OCI-LY1 (cell line): ENCODE measurements at regions not wholly inside any gene's neighbourhood (a gene's known extent, or its start where the extent isn't known, plus 50 kb on each side); places are given as distances from the start of the nearest gene placed in this dataset.
"Not testable (repeated sequence)": the region's sequence is repeated elsewhere in the genome, so short reads cannot be mapped to it uniquely, and the experiment has no call there.

Experiments used
- H2AFZ ChIP-seq: fragments of 200-600 bp; sonication (generic), shearing (Covaris generic); 2 replicates; pipeline ENCODE4 v1.6.0; 2014; ENCODE audit warnings: antibody characterized with exemption, mild to moderate bottlenecking, low read length
- H3F3A ChIP-seq: fragments of 200-600 bp; sonication (generic), shearing (Covaris generic); 2 replicates; pipeline ENCODE4 v1.6.0; 2014; ENCODE audit warnings: mild to moderate bottlenecking, antibody characterized with exemption, low read length, moderate library complexity; ENCODE audit not compliant: insufficient read depth
- H3K27ac ChIP-seq: fragments of 200-600 bp; sonication (generic); 2 replicates; pipeline ENCODE4 v1.5.1; 2014; ENCODE audit warnings: low read length, mixed run types, mild to moderate bottlenecking, low read depth; ENCODE audit not compliant: poor library complexity, severe bottlenecking
- H3K27me3 ChIP-seq: fragments of 200-600 bp; sonication (generic); 2 replicates; pipeline ENCODE4 v1.6.0; 2014; ENCODE audit warnings: antibody characterized with exemption, mild to moderate bottlenecking, low read length, moderate library complexity; ENCODE audit not compliant: insufficient read depth
- H3K36me3 ChIP-seq: fragments of 200-600 bp; sonication (generic); 2 replicates; pipeline ENCODE4 v1.6.1; 2014; ENCODE audit warnings: mild to moderate bottlenecking, antibody characterized with exemption, low read length, moderate library complexity, mixed read lengths; ENCODE audit not compliant: insufficient read depth
- H3K4me1 ChIP-seq: fragments of 200-600 bp; sonication (generic); 2 replicates; pipeline ENCODE4 v1.5.1; 2014; ENCODE audit warnings: mild to moderate bottlenecking, low read length, moderate library complexity; ENCODE audit not compliant: insufficient read depth, severe bottlenecking
- H3K4me2 ChIP-seq: fragments of 200-600 bp; sonication (generic), shearing (Covaris generic); 2 replicates; pipeline ENCODE4 v1.6.1; 2014; ENCODE audit warnings: low read length
- H3K4me3 ChIP-seq: fragments of 200-600 bp; sonication (generic); 2 replicates; pipeline ENCODE4 v1.5.1; 2014; ENCODE audit warnings: low read length, low read depth, mild to moderate bottlenecking, mixed read lengths; ENCODE audit not compliant: poor library complexity, severe bottlenecking
- H3K79me2 ChIP-seq: fragments of 200-600 bp; shearing (Covaris generic); 2 replicates; pipeline ENCODE4 v1.6.1; 2016; ENCODE audit warnings: mixed run types, low read length, mixed read lengths; ENCODE audit not compliant: insufficient read depth
- H3K9ac ChIP-seq: fragments of 200-600 bp; sonication (generic), shearing (Covaris generic); 2 replicates; pipeline ENCODE4 v1.6.1; 2014; ENCODE audit warnings: mild to moderate bottlenecking, low read length, mixed read lengths
- H3K9me2 ChIP-seq: fragments of 200-600 bp; sonication (generic), shearing (Covaris generic); 2 replicates; pipeline ENCODE4 v1.6.1; 2014; ENCODE audit warnings: low read depth, mild to moderate bottlenecking, low read length, mixed read lengths
- H3K9me3 ChIP-seq: fragments of 200-600 bp; shearing (Covaris generic); 2 replicates; pipeline ENCODE4 v1.6.1; 2014; ENCODE audit warnings: low read length, mixed read lengths
- H4K20me1 ChIP-seq: fragments of 200-600 bp; sonication (generic), shearing (Covaris generic); 2 replicates; pipeline ENCODE4 v1.6.0; 2016; ENCODE audit warnings: mild to moderate bottlenecking, low read length; ENCODE audit not compliant: insufficient read depth
- CTCF ChIP-seq: fragments of 200-600 bp; sonication (generic), shearing (Covaris generic); IDR thresholded peaks from 2 replicates; pipeline ENCODE4 v1.5.1; 2017; ENCODE audit warnings: mild to moderate bottlenecking, antibody characterized with exemption, low read length, moderate library complexity, mixed read lengths
- EZH2 ChIP-seq: fragments of 200-600 bp; sonication (generic), shearing (Covaris generic); IDR thresholded peaks from 2 replicates; pipeline ENCODE4 v1.8.0; 2017; ENCODE audit warnings: borderline replicate concordance, mixed run types, mild to moderate bottlenecking, antibody characterized with exemption, low read length, moderate library complexity, mixed read lengths

GRCh38 chr9:78430387-78430786 is 133.5 kb downstream of the PSAT1 start:
- TF ChIP-seq CTCF (no peak), EZH2 (no peak)
- no peaks in the 10 kb centered on the region for H3K27me3 ChIP-seq
- no peaks in the 10 kb centered on the region for H3K36me3 ChIP-seq
- no peak overlapping the region for H3K9ac ChIP-seq
- no peak overlapping the region for H3K4me2 ChIP-seq
- no peak overlapping the region for H3K4me3 ChIP-seq
- H3K9me2 ChIP-seq: no peaks in the 10 kb centered on the region
- no peaks in the 10 kb centered on the region for H3K79me2 ChIP-seq
- no peaks in the 10 kb centered on the region for H4K20me1 ChIP-seq
- H3K9me3 ChIP-seq: no peaks in the 10 kb centered on the region
- no peaks in the 10 kb centered on the region for H3K4me1 ChIP-seq
- no peak overlapping the region for H3K27ac ChIP-seq
- H3F3A ChIP-seq: no peaks in the 10 kb centered on the region
- H2AFZ ChIP-seq: no peak overlapping the region

- H3F3A ChIP-seq, H3K4me2 ChIP-seq, H3K9me3 ChIP-seq, H3K27ac ChIP-seq, H3K79me2 ChIP-seq, H4K20me1 ChIP-seq, H3K9me2 ChIP-seq, H2AFZ ChIP-seq, H3K4me1 ChIP-seq, H3K36me3 ChIP-seq, H3K27me3 ChIP-seq, H3K9ac ChIP-seq, H3K4me3 ChIP-seq: not testable (repeated sequence)
Observed at GRCh38 chr9:78431039-78431438, 134.1 kb downstream of the PSAT1 start.

- no peaks in the 10 kb centered on the region for H3K79me2 ChIP-seq
- H3K4me1 ChIP-seq: no peaks in the 10 kb centered on the region
- no peaks in the 10 kb centered on the region for H3F3A ChIP-seq
- H3K9me2 ChIP-seq: no peaks in the 10 kb centered on the region
- no peak overlapping the region for H3K4me2 ChIP-seq
- no peak overlapping the region for H3K9ac ChIP-seq
- no peak overlapping the region for H3K4me3 ChIP-seq
- TF ChIP-seq CTCF: no peak
- TF ChIP-seq EZH2: no peak
- H4K20me1 ChIP-seq: no peaks in the 10 kb centered on the region
- no peaks in the 10 kb centered on the region for H3K9me3 ChIP-seq
- H3K36me3 ChIP-seq: no peaks in the 10 kb centered on the region
- no peak overlapping the region for H3K27ac ChIP-seq
- no peak overlapping the region for H2AFZ ChIP-seq
- H3K27me3 ChIP-seq: no peaks in the 10 kb centered on the region
Observed at GRCh38 chr9:78436873-78437272, 139.9 kb downstream of the PSAT1 start.

- Histone ChIP-seq H3K4me2 (no peak overlapping the region), H3K79me2 (no peaks in the 10 kb centered on the region), H3K9ac (no peak overlapping the region), H3K27ac (no peak overlapping the region), H3K4me1 (no peaks in the 10 kb centered on the region), H4K20me1 (no peaks in the 10 kb centered on the region), H2AFZ (no peak overlapping the region), H3F3A (no peaks in the 10 kb centered on the region), H3K9me3 (no peaks in the 10 kb centered on the region), H3K27me3 (no peaks in the 10 kb centered on the region), H3K9me2 (no peaks in the 10 kb centered on the region), H3K36me3 (no peaks in the 10 kb centered on the region), H3K4me3 (no peak overlapping the region)
- TF ChIP-seq EZH2 (no peak), CTCF (no peak)
Observed at GRCh38 chr9:78437296-78437695, 140.4 kb downstream of the PSAT1 start.
